AML-193 (cell line): ENCODE measurements at regions not wholly inside any gene's neighbourhood (a gene's known extent, or its start where the extent isn't known, plus 50 kb on each side); places are given as distances from the start of the nearest gene placed in this dataset.

Experiments used
- DNase-seq, 2 experiments: peaks; one replicate each; lab custom pipeline; 2025; lab: John Stamatoyannopoulos, UW

DNA sequence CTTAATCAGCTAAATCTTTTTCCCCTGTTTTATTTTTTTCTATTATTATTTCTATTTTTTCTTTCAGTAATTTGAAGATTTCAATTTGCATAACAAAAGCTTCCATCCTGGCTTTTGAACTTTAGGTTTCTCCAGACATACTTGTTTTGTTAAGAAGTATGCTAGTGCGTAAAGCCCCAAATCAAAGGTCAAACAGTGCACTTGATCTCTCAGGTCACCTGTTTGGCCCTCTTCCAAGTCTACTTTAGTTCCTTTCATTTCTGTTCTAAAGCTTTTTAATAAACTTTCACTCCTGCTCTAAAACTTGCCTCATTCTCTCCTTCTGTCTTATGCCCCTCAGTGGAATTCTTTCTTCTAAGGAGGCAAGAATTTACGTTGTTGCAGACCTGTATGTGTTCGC lies 54.6 kb upstream of the ATXN7L3B start:
- DNase-seq, result no peak
